ENCODE measurements at regions not wholly inside any gene's neighbourhood (a gene's known extent, or its start where the extent isn't known, plus 50 kb on each side); places are given as distances from the start of the nearest gene placed in this dataset.

DNA sequence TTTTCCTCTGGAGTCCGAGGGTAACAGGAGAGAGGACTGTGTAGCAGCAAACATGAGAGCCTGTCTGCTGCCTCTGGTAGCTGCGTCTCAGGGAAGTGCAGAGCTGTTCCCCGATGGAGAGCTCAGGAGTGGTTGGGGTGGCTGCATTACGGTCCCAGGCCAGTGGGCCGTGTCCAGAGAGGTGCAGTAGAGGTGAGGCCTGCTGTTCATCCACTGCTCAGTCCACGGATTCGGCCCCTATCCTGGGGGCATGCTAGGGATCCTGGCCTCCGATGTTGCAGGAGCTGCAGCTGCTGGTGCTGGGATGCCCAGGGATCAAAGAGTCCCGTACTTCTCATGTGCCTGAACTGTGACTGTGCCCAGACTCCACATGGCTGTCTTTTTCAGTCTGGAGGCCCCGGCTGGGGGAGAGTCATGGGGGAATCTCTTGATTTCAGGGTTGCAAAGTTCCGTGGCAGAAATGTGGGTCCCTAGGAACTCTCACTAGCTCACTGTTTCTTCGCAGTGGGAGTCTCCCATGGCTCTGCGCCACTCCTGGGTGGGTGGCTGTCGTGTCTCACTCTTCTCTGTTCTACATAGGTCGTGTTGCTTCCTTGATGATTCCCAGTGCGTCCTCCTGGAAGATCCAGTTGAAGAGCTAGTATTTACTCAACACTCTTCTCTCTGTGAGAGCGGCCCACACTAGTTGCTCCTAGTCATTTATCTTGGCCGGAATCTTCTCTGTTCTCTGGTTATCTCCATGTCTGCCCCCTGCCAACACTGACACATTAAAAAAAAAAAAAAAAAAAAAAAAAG is 109.5 kb upstream of the CENPE start:
- TF ChIP-seq, protein P1, sequence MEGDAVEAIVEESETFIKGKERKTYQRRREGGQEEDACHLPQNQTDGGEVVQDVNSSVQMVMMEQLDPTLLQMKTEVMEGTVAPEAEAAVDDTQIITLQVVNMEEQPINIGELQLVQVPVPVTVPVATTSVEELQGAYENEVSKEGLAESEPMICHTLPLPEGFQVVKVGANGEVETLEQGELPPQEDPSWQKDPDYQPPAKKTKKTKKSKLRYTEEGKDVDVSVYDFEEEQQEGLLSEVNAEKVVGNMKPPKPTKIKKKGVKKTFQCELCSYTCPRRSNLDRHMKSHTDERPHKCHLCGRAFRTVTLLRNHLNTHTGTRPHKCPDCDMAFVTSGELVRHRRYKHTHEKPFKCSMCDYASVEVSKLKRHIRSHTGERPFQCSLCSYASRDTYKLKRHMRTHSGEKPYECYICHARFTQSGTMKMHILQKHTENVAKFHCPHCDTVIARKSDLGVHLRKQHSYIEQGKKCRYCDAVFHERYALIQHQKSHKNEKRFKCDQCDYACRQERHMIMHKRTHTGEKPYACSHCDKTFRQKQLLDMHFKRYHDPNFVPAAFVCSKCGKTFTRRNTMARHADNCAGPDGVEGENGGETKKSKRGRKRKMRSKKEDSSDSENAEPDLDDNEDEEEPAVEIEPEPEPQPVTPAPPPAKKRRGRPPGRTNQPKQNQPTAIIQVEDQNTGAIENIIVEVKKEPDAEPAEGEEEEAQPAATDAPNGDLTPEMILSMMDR (IDR thresholded peaks at IDR 0.05; ENCODE audit: low read length): no peak
- no peak for TF ChIP-seq EZH2 (IDR thresholded peaks at IDR 0.05; ENCODE audit: borderline replicate concordance, low read length)

Data from OCI-LY1 (cell line).